GM13977 (cell line): ENCODE measurements at regions not wholly inside any gene's neighbourhood (a gene's known extent, or its start where the extent isn't known, plus 50 kb on each side); places are given as distances from the start of the nearest gene placed in this dataset.

Source experiments
- DNase-seq: peaks from one replicate; pipeline ENCODE4 v3.0.0; 2012; ENCODE audit warnings: low spot score
- in situ Hi-C: fragments of 300-500 bp; cut with MboI; formaldehyde crosslinking; loops from one replicate; pipeline ENCODE4 v1.12.0; 2022; ENCODE audit warnings: low sequenced_read_pairs, low pct_unique_long_range_greater_than_20kb, mixed read lengths, inconsistent platforms; ENCODE audit not compliant: unreplicated experiment
- TF ChIP-seq, protein P1 (sequence below): IDR thresholded peaks from 2 replicates; pipeline ENCODE4 v1.5.1; 2012; ENCODE audit warnings: mild to moderate bottlenecking, control low read depth; ENCODE audit not compliant: insufficient read depth; ENCODE audit errors: extremely low read depth, missing control alignments

DNA sequence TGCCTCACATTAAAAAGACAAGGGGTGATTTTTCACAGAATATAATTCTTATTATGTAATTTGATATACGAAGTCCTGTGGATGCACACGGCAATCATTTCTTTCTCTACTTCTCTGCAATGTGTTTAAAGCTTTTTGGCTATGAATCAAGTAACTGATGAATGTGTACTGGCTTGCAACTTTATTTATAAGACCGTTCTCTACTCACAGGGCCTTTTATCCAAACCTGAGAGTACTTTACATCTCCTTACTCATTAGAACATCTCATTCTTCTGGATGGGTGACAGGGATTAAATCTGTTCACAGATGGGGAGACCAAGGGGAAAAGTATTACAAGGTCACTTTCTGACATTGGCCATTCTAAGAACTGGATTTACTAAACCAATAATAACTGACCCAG lies 215.8 kb upstream of the DIO2 start:
- no peak for DNase-seq
- in situ Hi-C loops, result no loop called here
- TF ChIP-seq, protein P1, sequence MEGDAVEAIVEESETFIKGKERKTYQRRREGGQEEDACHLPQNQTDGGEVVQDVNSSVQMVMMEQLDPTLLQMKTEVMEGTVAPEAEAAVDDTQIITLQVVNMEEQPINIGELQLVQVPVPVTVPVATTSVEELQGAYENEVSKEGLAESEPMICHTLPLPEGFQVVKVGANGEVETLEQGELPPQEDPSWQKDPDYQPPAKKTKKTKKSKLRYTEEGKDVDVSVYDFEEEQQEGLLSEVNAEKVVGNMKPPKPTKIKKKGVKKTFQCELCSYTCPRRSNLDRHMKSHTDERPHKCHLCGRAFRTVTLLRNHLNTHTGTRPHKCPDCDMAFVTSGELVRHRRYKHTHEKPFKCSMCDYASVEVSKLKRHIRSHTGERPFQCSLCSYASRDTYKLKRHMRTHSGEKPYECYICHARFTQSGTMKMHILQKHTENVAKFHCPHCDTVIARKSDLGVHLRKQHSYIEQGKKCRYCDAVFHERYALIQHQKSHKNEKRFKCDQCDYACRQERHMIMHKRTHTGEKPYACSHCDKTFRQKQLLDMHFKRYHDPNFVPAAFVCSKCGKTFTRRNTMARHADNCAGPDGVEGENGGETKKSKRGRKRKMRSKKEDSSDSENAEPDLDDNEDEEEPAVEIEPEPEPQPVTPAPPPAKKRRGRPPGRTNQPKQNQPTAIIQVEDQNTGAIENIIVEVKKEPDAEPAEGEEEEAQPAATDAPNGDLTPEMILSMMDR, result no peak

GRCh38 chr14:80426683-80427082 lies 215.4 kb upstream of the DIO2 start:
- in situ Hi-C loops, result no loop called here
- no peak for DNase-seq
- TF ChIP-seq, protein P1, result no peak

- DNase-seq, result no peak
- TF ChIP-seq, protein P1, result no peak
- in situ Hi-C loops, result no loop called here
These were observed 214.4 kb upstream of the DIO2 start for GRCh38 chr14:80425686-80426085.

DNA sequence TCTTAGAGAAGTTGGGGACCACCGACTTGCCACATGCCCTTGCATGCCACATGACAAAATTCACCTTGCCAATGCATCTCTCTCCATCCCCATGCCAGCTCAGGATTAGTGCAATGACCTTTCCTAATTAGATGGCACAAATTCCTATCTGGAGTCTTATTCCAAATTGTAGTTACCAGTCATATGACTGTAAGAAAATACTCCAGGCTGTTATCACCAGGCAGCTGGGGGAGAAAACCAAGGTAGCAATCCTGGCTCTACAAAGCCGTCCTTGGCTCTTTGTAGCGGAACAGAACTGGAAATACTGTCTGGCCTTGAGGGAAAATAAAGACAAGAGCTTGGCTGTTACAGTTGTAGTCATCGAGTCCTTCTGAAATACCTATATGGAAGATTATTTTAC lies 208.5 kb upstream of the DIO2 start:
- TF ChIP-seq, protein P1, result no peak

DNA sequence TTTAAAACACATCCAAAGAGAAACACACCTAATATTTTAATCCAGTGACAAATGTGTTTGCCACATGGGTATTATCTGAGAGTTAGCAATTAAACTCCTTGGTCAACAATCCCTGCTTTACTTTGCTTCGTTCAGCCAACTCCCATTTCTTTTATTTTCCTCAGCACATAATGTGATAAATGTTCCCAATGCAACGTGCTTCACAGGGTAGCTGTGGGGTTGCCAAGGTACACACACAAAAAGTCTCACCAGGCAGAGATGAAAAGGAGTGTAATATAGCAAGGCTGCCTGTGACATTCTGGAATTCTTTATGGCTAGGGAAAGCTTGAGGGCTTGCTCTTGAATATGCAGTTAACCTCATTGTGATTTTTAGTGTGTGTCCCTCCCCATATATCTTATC lies 208.0 kb upstream of the DIO2 start:
- in situ Hi-C loops, result no loop called here
- DNase-seq, result no peak
- TF ChIP-seq, protein P1, result no peak

More for the DNA sequence above, 208.5 kb upstream of the DIO2 start:
- DNase-seq, result no peak
- in situ Hi-C loops, result no loop called here

DNA sequence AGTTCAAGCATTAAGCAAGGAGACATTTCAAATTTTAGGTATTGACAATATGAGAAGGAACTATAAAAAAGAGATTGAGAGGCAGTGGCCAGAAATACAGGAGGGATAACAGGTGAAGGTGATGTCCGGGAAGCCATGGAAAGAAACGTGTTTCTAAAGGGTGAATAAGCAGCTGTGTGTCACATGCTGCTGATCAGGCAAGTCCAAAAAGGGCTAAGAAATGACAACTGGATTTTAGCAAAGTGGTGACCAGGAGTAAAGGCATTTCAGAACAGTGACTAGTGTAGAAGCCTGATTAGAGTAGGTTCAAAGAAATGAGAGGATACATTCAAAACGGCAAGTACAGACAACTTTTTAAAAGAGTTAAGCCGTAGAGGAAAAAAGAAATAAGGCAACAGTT lies 204.3 kb upstream of the DIO2 start:
- in situ Hi-C loops, result no loop called here
- no peak for DNase-seq
- TF ChIP-seq, protein P1, result no peak

DNA sequence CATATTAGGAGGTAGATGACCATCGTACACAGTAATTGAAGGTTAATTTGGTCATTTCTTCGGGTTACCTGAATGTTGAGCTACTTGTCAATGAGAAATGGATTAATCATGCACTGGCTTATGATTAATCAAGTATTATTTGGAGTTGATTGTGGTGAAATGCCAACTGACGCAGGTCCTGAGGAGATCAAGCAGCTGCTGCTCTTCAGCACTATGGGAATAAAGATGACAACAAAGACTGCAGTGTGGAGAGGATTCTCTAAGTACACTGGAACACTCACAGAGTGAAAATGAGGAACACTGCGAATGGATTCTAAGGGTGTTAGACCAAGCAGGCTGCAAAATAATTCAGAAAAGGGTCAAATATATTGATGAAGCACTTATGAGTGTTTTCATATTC lies 202.8 kb upstream of the DIO2 start:
- TF ChIP-seq, protein P1, result no peak
- no peak for DNase-seq
- in situ Hi-C loops, result no loop called here
